GM03348 (cell line): ENCODE measurements at regions not wholly inside any gene's neighbourhood (a gene's known extent, or its start where the extent isn't known, plus 50 kb on each side); places are given as distances from the start of the nearest gene placed in this dataset.
A peak's percentile ranks its signal among the peaks of the same experiment; 100 is the strongest.

Experiments
- DNase-seq: peaks from one replicate; pipeline ENCODE4 v3.0.0; 2012; ENCODE audit warnings: low spot score

DNA sequence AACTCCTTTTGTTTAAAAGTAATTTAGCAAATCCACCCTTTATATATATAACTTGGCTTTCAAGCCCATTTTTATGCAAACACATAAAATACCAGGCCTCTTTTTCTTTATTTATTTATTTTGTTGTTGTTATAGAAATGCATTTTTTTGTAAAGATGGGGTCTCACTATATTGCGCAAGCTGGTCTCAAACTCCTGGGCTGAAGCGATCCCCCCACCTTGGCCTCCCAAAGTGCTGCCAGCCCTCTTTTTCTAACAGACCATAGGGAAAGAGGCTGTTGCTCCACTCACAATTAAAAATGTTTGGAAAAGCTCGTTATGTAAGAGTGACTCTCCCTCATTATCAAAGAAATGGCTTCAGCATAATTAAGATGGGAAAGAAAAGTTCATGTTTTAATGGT, 440.9 kb downstream of the HACE1 start:
- no peak for DNase-seq

DNA sequence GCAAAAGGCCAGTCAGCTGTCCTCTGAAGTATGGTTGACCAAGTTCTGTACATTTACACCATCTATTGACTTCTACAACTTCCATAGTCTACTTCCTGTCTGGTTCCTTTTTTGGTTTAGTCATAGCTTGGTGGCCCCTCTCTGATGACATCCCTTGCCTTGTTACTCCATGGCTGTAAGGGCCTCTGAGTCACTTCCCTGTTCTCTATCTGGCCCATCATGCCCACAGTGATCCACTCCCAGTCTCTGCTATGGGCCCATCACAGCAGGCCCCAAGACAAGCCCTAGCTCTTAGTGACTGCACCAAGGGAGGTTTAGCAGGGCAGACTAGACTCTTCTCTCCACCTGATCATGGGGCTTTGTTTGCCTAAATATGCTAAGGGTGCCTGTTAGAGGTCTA, 441.6 kb downstream of the HACE1 start:
- no peak for DNase-seq

DNA sequence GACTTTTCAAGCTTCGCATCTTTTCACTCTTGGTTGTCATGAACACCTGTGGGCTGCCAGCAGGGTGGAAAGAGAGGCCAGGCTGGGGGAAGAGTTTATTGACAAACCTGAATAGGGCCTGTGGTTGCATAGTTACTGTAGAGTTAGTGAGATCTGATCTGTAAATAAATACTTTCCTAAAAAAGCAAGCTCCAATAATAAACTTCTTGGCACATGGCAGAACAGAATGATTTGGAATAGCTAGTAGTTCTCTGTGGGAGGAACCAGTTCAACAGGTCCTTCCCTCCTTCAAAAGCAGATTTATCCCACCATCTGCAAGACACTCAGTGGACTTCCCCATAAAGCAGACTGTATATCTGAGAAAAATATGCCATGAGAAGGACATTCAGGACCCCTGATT, 445.0 kb downstream of the HACE1 start:
- no peak for DNase-seq

- no peak for DNase-seq
Measured at GRCh38 chr6:104413767-104414166, 446.0 kb downstream of the HACE1 start.

DNA sequence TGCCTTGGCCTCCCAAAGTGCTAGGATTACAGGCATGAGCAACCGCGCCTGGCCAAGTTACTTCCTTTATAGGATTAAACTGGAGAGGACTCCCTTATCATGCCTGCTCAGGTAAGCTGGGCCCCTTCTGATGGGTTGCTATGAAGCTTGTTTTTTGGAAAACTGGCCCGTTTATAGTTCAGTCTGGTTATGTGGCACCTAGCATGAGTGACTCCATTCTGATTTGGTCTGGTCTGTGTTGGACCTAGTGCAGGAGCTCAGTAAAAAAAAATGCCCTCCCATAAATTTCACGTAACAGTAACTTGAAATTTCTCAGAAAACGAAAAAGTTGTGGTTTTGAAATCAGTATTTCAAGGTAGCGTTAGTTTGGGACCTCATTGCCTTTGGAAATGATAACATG, 448.4 kb downstream of the HACE1 start:
- DNase-seq: no peak

DNA sequence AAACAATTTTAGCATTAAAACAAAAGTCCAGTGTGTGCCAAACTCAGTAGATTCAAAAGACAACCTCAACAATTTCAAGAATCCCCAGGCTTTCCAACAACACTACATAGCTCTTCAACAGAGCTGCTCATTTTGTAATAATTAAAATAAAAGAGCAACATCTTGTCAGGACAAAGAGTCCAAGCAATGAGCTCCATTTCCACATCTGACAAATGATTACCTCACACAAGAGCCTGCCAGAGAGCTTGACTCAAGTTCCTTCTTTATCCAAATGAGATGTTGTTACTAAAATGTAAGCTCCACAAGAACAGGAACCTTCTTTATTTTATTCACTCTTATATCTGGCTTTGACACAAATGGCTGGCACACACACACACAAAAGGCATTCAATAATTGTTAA, 449.8 kb downstream of the HACE1 start:
- no peak for DNase-seq

- no peak for DNase-seq
Measured at GRCh38 chr6:104407957-104408356, 451.8 kb downstream of the HACE1 start.

GRCh38 chr6:104404377-104404776, 455.3 kb downstream of the HACE1 start:
- no peak for DNase-seq

DNA sequence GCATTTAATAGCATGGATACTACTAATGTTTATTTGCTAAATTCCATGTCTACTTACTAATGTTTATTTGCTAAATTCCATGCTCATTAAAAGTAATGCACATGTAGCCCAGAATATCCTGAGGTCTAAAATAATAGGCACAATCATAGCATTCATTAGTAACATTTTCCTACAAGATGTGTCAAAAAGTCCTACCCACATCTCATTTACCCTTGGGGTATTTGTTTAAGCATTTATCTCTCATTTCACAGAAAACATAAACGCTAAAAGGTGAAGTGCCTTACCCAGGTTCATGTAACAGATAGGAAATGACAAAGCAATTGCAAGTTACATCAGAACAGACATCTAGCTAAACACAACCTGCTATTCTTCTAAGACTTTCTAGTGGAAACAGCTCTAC, 457.1 kb downstream of the HACE1 start:
- no peak for DNase-seq

- DNase-seq: no peak
Measured at GRCh38 chr6:104401926-104402325, 457.8 kb downstream of the HACE1 start.

DNA sequence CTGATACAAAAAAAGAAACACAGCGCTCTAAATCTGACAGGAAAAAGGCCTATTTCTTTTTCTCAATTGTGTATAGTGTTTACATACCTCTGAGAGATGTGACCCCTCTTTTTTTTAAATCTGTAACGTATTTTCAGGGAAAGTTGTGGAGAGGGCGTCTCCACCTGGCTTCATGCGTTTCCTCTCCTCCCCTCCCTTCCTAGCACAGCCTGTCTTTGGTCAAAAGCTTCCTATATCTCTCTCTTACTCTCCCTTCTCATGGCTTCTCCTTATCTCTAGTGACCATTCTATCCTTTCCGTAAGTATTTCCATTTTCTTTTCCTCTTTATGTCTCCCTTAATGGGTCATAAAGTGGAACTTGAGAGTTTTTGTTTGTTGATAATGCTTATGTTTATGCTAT, 458.9 kb downstream of the HACE1 start:
- DNase-seq: no peak

DNA sequence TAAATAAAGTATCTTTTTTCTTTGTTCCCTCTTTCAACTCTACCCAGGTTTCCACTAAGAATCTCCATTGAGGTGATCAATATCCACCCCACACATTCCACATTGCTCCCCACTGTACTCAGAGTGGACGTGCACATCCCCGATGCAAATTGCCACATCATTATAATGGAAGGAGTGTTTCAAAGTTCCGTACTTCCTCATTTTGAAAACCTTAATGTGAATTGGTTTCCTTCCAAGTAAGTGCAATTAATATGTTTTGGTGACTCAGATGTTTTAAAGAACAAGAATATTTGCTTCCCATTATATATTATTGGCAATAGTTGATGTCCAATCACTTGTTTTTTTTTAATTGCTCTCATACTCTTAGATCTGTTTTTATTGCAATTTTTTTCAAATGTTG, 463.6 kb downstream of the HACE1 start:
- no peak for DNase-seq

DNA sequence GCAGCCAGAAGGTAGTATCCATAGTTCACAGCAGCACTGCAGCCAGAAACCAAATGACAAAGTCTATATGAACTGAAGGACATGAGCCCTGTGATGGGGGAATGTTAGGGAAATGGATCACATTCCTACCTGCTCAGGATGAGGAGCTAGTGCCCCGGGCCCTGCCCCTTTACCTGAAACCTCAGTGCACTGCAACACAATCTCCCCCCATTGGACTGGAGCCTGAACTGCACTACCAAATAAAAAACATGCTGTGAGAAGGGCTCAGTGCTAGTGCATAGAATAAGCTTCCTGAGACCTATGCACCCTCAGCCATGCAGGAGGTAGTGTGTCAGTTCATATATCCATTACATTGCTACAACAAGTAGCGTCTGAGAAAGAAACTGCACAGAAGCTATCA, 477.8 kb downstream of the HACE1 start:
- no peak for DNase-seq

DNA sequence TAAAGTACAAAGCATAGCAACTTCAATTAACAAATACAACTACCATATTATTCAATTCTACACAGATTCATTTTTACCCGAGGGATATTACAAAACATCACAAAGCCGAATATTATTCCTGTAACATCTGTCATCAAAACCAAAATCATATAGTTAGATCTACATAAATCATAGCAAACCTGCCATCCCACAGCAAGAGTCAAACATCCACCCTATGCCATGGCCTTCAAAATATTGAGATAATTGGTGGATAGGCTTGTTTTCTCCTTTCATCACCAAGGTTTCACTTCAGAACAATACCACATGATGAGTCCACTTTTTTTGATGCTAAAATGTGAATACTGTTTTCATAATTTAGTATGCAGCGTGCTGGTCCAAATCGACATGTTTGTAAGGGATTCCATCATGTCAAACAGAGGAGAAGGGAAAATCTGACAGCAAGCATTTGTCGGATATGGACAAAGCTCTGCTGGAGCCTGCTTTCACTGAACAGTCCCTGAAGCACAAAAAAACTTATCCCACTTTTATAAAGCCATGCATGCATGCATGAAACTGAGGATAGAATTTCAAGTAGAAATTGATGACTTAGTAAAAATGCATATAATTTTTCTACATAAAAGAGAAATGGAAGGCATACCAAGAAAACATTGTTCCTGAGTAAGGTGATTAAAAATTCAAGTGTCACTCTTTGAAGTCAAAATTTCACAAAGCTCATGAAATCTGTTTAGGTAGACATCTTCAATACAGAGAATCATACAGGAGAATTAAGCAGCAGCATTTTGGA, 494.1 kb downstream of the HACE1 start:
- no peak for DNase-seq

DNA sequence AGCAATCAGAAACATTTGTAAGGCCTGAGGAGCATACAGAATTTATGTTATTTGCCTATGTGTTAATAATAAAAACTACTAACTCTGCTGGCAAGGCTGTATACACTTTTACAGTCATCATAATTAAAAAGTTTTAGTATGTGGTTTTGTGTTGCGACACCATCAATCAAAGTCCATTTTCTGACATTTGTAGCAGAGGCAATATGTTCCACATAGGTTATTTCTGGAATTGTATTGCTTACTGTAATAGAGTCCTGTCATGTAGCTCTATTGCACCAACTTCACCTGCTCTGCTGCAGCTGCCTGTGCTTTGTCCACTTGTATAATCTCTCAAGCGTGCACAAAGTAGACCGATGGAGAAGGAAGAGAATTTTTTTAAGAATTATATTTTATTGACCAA, 501.8 kb downstream of the HACE1 start:
- DNase-seq: no peak

DNA sequence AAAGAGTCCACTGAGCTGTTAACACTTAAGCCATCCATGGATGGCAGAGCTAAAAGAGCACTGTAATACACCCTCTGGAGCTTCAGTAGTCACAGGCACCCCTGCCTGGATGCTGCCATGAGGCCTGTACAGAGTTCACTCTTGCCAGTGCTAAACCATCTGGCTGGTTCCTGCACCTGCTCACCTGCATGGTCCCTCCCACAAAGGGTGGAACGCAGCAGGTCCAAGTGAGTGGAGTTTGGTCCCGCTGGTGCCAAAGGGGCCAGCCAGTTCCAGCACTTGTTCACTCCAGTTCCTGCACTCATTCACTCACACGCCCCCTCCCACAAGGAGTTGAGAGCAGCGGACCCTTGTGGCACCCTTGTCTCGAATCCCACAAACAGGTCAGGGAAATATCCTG, 503.5 kb downstream of the HACE1 start:
- no peak for DNase-seq

DNA sequence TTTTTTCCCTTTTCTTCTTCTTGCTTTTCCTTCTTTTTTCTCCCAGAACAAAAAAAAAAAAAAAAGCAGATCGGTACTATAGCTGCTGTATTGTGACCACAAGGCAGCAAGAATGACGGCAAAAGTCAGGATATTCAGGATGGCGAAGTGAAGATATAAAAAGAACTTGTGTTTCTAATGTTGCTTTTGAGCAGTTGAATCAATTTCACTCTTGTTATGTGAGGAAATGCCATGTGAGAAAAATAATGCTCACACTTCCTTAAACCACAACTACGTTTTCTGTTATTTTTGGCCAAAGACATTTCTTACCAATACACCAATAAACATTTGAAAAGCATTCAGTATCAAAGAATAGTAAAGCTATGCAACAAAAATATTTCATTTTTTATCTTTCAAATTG, 510.5 kb downstream of the HACE1 start:
- no peak for DNase-seq

DNA sequence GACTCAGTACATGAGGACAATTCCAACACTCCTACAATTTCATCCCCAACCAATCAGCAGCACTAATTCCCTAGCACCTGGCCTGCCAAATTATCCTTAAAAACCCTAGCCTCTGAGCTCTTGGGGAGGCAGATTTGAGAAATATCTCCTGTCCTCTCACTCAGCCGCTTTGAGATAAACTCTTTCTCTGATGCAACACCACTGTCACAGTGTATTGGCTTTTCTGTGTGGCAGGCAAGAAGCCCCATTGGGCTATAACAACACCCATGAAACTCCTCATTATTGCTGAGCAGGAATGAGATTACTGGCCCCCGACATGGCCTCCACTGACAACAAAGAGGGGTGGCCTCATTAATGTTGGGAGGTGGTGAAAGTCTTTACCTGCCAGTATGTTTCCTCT, 515.5 kb downstream of the HACE1 start:
- no peak for DNase-seq

GRCh38 chr6:104332364-104332763, 527.4 kb downstream of the HACE1 start:
- DNase-seq: no peak

- DNase-seq: peak; percentile 59
Measured at GRCh38 chr6:104326173-104327001, 533.3 kb downstream of the HACE1 start.

GRCh38 chr6:104325341-104326172, 534.2 kb downstream of the HACE1 start:
- peak; percentile 46 for DNase-seq

- DNase-seq: no peak
Measured at GRCh38 chr6:104324301-104324700, 535.4 kb downstream of the HACE1 start.

GRCh38 chr6:104322841-104323240, 536.9 kb downstream of the HACE1 start:
- DNase-seq: no peak
